HG02870 (cell line): ENCODE measurements at regions not wholly inside any gene's neighbourhood (a gene's known extent, or its start where the extent isn't known, plus 50 kb on each side); places are given as distances from the start of the nearest gene placed in this dataset.
A peak's percentile ranks its signal among the peaks of the same experiment; 100 is the strongest.
"Not testable (repeated sequence)": the region's sequence is repeated elsewhere in the genome, so short reads cannot be mapped to it uniquely, and the experiment has no call there.

Experiments used
- ATAC-seq: cut with Tn5 transposase; IDR thresholded peaks from one replicate; pipeline ENCODE4 v1.9.1; 2021; ENCODE audit warnings: mild to moderate bottlenecking, moderate library complexity; ENCODE audit not compliant: unreplicated experiment

GRCh38 chr12:75766263-75767160, 255.1 kb upstream of the KRR1 start:
- no peak for ATAC-seq

- ATAC-seq: no peak
Measured at GRCh38 chr12:75765170-75766059, 254.0 kb upstream of the KRR1 start.

- ATAC-seq: no peak
Measured at GRCh38 chr12:75764091-75764841, 252.9 kb upstream of the KRR1 start.

- ATAC-seq: no peak
Measured at GRCh38 chr12:75760573-75761294, 249.3 kb upstream of the KRR1 start.

GRCh38 chr12:75759842-75760572, 248.6 kb upstream of the KRR1 start:
- peak; percentile 82 for ATAC-seq

GRCh38 chr12:75759196-75759595, 247.8 kb upstream of the KRR1 start:
- ATAC-seq: no peak

GRCh38 chr12:75756771-75757170, 245.4 kb upstream of the KRR1 start:
- no peak for ATAC-seq

GRCh38 chr12:75756111-75756510, 244.7 kb upstream of the KRR1 start:
- ATAC-seq: no peak

GRCh38 chr12:75754698-75755097, 243.3 kb upstream of the KRR1 start:
- ATAC-seq: no peak

GRCh38 chr12:75754141-75754540, 242.7 kb upstream of the KRR1 start:
- ATAC-seq: no peak

GRCh38 chr12:75751769-75752471, 240.5 kb upstream of the KRR1 start:
- no peak for ATAC-seq

- ATAC-seq: no peak
Measured at GRCh38 chr12:75750716-75751306, 239.4 kb upstream of the KRR1 start.

GRCh38 chr12:75748990-75749389, 237.6 kb upstream of the KRR1 start:
- not testable (repeated sequence) for ATAC-seq

GRCh38 chr12:75748136-75748535, 236.7 kb upstream of the KRR1 start:
- ATAC-seq: no peak

GRCh38 chr12:75747572-75748021, 236.2 kb upstream of the KRR1 start:
- ATAC-seq: no peak

GRCh38 chr12:75746621-75747020, 235.2 kb upstream of the KRR1 start:
- ATAC-seq: no peak

- ATAC-seq: no peak
Measured at GRCh38 chr12:75744607-75745256, 233.3 kb upstream of the KRR1 start.

GRCh38 chr12:75742961-75743360, 231.6 kb upstream of the KRR1 start:
- no peak for ATAC-seq
